ELF-1 (cell line): ENCODE measurements at regions not wholly inside any gene's neighbourhood (a gene's known extent, or its start where the extent isn't known, plus 50 kb on each side); places are given as distances from the start of the nearest gene placed in this dataset.
"Not testable (repeated sequence)": the region's sequence is repeated elsewhere in the genome, so short reads cannot be mapped to it uniquely, and the experiment has no call there.

Experiments
- DNase-seq: peaks from one replicate; pipeline ENCODE4 v3.0.0-alpha.2; 2016; ENCODE audit warnings: low read depth, low spot score

- DNase-seq = not testable (repeated sequence)
These were observed 112.1 kb upstream of the DUSP22 start for GRCh38 chr6:180091-180694.

GRCh38 chr6:181049-181654 is 111.1 kb upstream of the DUSP22 start:
- no peak for DNase-seq

GRCh38 chr6:183668-184067 is 108.6 kb upstream of the DUSP22 start:
- DNase-seq = no peak

GRCh38 chr6:184161-184700 is 108.1 kb upstream of the DUSP22 start:
- DNase-seq = no peak

GRCh38 chr6:186340-186965 is 105.8 kb upstream of the DUSP22 start:
- no peak for DNase-seq

- DNase-seq = no peak
These were observed 105.0 kb upstream of the DUSP22 start for GRCh38 chr6:187210-187861.

- peak; percentile 87 for DNase-seq
These were observed 103.2 kb upstream of the DUSP22 start for GRCh38 chr6:188821-189655.

- DNase-seq = no peak
These were observed 102.6 kb upstream of the DUSP22 start for GRCh38 chr6:189676-190075.

- peak; percentile 45 for DNase-seq
These were observed 101.5 kb upstream of the DUSP22 start for GRCh38 chr6:190596-191395.

GRCh38 chr6:191487-192312 is 100.6 kb upstream of the DUSP22 start:
- no peak for DNase-seq

GRCh38 chr6:192313-192664 is 100.0 kb upstream of the DUSP22 start:
- DNase-seq = no peak

GRCh38 chr6:193180-193579 is 99.1 kb upstream of the DUSP22 start:
- no peak for DNase-seq

GRCh38 chr6:193773-194310 is 98.4 kb upstream of the DUSP22 start:
- no peak for DNase-seq

GRCh38 chr6:195861-196360 is 96.4 kb upstream of the DUSP22 start:
- DNase-seq = no peak

- DNase-seq = no peak
These were observed 95.7 kb upstream of the DUSP22 start for GRCh38 chr6:196543-196942.

GRCh38 chr6:203661-204060 is 88.6 kb upstream of the DUSP22 start:
- DNase-seq = no peak

- no peak for DNase-seq
These were observed 86.0 kb upstream of the DUSP22 start for GRCh38 chr6:206264-206663.

GRCh38 chr6:208364-208763 is 83.9 kb upstream of the DUSP22 start:
- DNase-seq = no peak

GRCh38 chr6:208938-209337 is 83.3 kb upstream of the DUSP22 start:
- DNase-seq = no peak
